ENCODE measurements at regions not wholly inside any gene's neighbourhood (a gene's known extent, or its start where the extent isn't known, plus 50 kb on each side); places are given as distances from the start of the nearest gene placed in this dataset.

GRCh38 chr6:105784179-105784578 is 302.0 kb upstream of the PRDM1 start:
- TF ChIP-seq CTCF (IDR thresholded peaks at IDR 0.05), result no peak
- no peak for TF ChIP-seq POLR2A (IDR thresholded peaks at IDR 0.05)
- TF ChIP-seq POLR2AphosphoS5 (IDR thresholded peaks at IDR 0.05), result no peak

All from transverse colon (tissue), 4 donors.